Heart left ventricle (tissue), 13 donors: ENCODE measurements at regions not wholly inside any gene's neighbourhood (a gene's known extent, or its start where the extent isn't known, plus 50 kb on each side); places are given as distances from the start of the nearest gene placed in this dataset.

Experiments used
- CTCF ChIP-seq, 12 donors: fragments of 200-600 bp; sonication (generic) in 4 of 12; IDR thresholded peaks; one replicate each; pipeline versions ENCODE4 v1.5.0 to v1.8.0; 2018 to 2022; ENCODE audit warnings: antibody characterized with exemption in 12 of 12, mild to moderate bottlenecking in 5 of 12
- POLR2A ChIP-seq, 2 donors: fragments of 450-650 bp; IDR thresholded peaks; one replicate each; pipeline ENCODE4 v1.6.1; 2017; ENCODE audit warnings: antibody characterized with exemption in 2 of 2, mild to moderate bottlenecking in 2 of 2, moderate library complexity in 2 of 2
- donor health status: ischemic (EF 13 %, LVEDD 7.1; RV severe dilation, severe dysfunction).
- donor health status: DM: no; HTN: yes; CAD: no.
- donor health status: DM: no; HTN: no; CAD: no.
- donor health status: ischemic (EF 25% LVEDD 6.9; RV normal size, moderate dysfunction).
- donor health status: ischemic (EF 25% LVEDD 5.7; RV mildly dilated, moderate dysfunction).
- donor health status: ischemic (EF 35%, LVEDD 5.7; RV mildly dilated, moderate dysfunction).
- donor health status: nonischemic (EF 11% LVEDD 7.7; RV severe dilation, severe dysfunction).
- donor health status: DM: yes; HTN: yes; CAD: no.
- donor health status: PGD.
- donor health status: ischemic (EF 29% LVEDD 5.4; RV normal size, mild dysfunction).
- donor health status: nonischemic (EF 23%, LVEDD 6.1; RV moderate dilation, normal function).

- no peak for TF ChIP-seq POLR2A (IDR thresholded peaks at IDR 0.05)
- no peak for TF ChIP-seq CTCF (IDR thresholded peaks at IDR 0.05)
Measured at GRCh38 chr7:156056534-156056933, 244.3 kb upstream of the SHH start.
